ENCODE measurements at regions not wholly inside any gene's neighbourhood (a gene's known extent, or its start where the extent isn't known, plus 50 kb on each side); places are given as distances from the start of the nearest gene placed in this dataset.

GRCh38 chr13:69291292-69291906 lies 816.2 kb upstream of the ATXN8OS start:
- Histone ChIP-seq H3K4me1 (ENCODE audit: low read length) (peaks cover 10% of the 10 kb centered on the region), H3K4me3 (ENCODE audit: low read length) (no peak overlapping the region), H4K20me1 (ENCODE audit: insufficient read depth, low read length) (no peaks in the 10 kb centered on the region), H3F3A (ENCODE audit: insufficient read depth, low read length) (no peaks in the 10 kb centered on the region), H2AFZ (ENCODE audit: low read length) (no peak overlapping the region), H3K9me2 (replicated peaks; ENCODE audit: insufficient read depth, low read length) (no peaks in the 10 kb centered on the region), H3K36me3 (replicated peaks; ENCODE audit: insufficient read depth, low read length) (no peaks in the 10 kb centered on the region), H3K79me2 (ENCODE audit: low read length) (no peaks in the 10 kb centered on the region), H3K9ac (ENCODE audit: low read length) (no peak overlapping the region), H3K9me3 (replicated peaks; ENCODE audit: insufficient read depth, low read length) (no peaks in the 10 kb centered on the region), H3K27me3 (replicated peaks; ENCODE audit: insufficient read depth, low read length) (no peaks in the 10 kb centered on the region), H3K4me2 (ENCODE audit: low read depth, low read length) (no peak overlapping the region), H3K27ac (ENCODE audit: low read length) (no peak overlapping the region)
- no peak for DNase-seq
- TF ChIP-seq CTCF (IDR thresholded peaks at IDR 0.05; ENCODE audit: low read length) (no peak), EZH2 (optimal IDR thresholded peaks at IDR 0.05; ENCODE audit: low read depth, low read length) (no peak), EZH2phosphoT487 (IDR thresholded peaks at IDR 0.05; ENCODE audit: low read length) (no peak)

- no peak for DNase-seq
- H3K79me2 ChIP-seq (ENCODE audit: low read length): no peaks in the 10 kb centered on the region
- TF ChIP-seq EZH2 (optimal IDR thresholded peaks at IDR 0.05; ENCODE audit: low read depth, low read length) (no peak), EZH2phosphoT487 (IDR thresholded peaks at IDR 0.05; ENCODE audit: low read length) (no peak), CTCF (IDR thresholded peaks at IDR 0.05; ENCODE audit: low read length) (no peak)
- H3K27ac ChIP-seq (ENCODE audit: low read length): no peak overlapping the region
- no peak overlapping the region for H3K9ac ChIP-seq (ENCODE audit: low read length)
- H3K4me3 ChIP-seq (ENCODE audit: low read length): no peak overlapping the region
- H3K36me3 ChIP-seq (replicated peaks; ENCODE audit: insufficient read depth, low read length): no peaks in the 10 kb centered on the region
- no peaks in the 10 kb centered on the region for H3K9me2 ChIP-seq (replicated peaks; ENCODE audit: insufficient read depth, low read length)
- H3K4me1 ChIP-seq (ENCODE audit: low read length): peaks cover 2% of the 10 kb centered on the region; the same call in 1 of the 2 replicates
- no peak overlapping the region for H2AFZ ChIP-seq (ENCODE audit: low read length)
- no peaks in the 10 kb centered on the region for H3K9me3 ChIP-seq (replicated peaks; ENCODE audit: insufficient read depth, low read length)
- H3K27me3 ChIP-seq (replicated peaks; ENCODE audit: insufficient read depth, low read length): no peaks in the 10 kb centered on the region
- H4K20me1 ChIP-seq (ENCODE audit: insufficient read depth, low read length): no peaks in the 10 kb centered on the region
- H3K4me2 ChIP-seq (ENCODE audit: low read depth, low read length): no peak overlapping the region
- no peaks in the 10 kb centered on the region for H3F3A ChIP-seq (ENCODE audit: insufficient read depth, low read length)
Measured at GRCh38 chr13:69288026-69288425, 819.6 kb upstream of the ATXN8OS start.

GRCh38 chr13:69287050-69287698 lies 820.5 kb upstream of the ATXN8OS start:
- Histone ChIP-seq H4K20me1 (ENCODE audit: insufficient read depth, low read length) (no peaks in the 10 kb centered on the region), H2AFZ (ENCODE audit: low read length) (no peak overlapping the region), H3K9me2 (replicated peaks; ENCODE audit: insufficient read depth, low read length) (no peaks in the 10 kb centered on the region), H3F3A (ENCODE audit: insufficient read depth, low read length) (no peaks in the 10 kb centered on the region), H3K9ac (ENCODE audit: low read length) (no peak overlapping the region), H3K4me3 (ENCODE audit: low read length) (no peak overlapping the region), H3K27me3 (replicated peaks; ENCODE audit: insufficient read depth, low read length) (no peaks in the 10 kb centered on the region), H3K27ac (ENCODE audit: low read length) (no peak overlapping the region), H3K79me2 (ENCODE audit: low read length) (no peaks in the 10 kb centered on the region), H3K4me2 (ENCODE audit: low read depth, low read length) (no peak overlapping the region), H3K4me1 (ENCODE audit: low read length) (no peaks in the 10 kb centered on the region), H3K9me3 (replicated peaks; ENCODE audit: insufficient read depth, low read length) (no peaks in the 10 kb centered on the region), H3K36me3 (replicated peaks; ENCODE audit: insufficient read depth, low read length) (no peaks in the 10 kb centered on the region)
- no peak for TF ChIP-seq EZH2phosphoT487 (IDR thresholded peaks at IDR 0.05; ENCODE audit: low read length)
- TF ChIP-seq CTCF (IDR thresholded peaks at IDR 0.05; ENCODE audit: low read length): no peak
- TF ChIP-seq EZH2 (optimal IDR thresholded peaks at IDR 0.05; ENCODE audit: low read depth, low read length): no peak
- DNase-seq: no peak
